Muscle layer of duodenum (tissue), 2 donors: ENCODE measurements at regions not wholly inside any gene's neighbourhood (a gene's known extent, or its start where the extent isn't known, plus 50 kb on each side); places are given as distances from the start of the nearest gene placed in this dataset.
"Not testable (repeated sequence)": the region's sequence is repeated elsewhere in the genome, so short reads cannot be mapped to it uniquely, and the experiment has no call there.

Source experiments
- H3K27ac ChIP-seq: one replicate; pipeline ENCODE4 v1.7.0; 2013; ENCODE audit warnings: mild to moderate bottlenecking, low read length
- H3K27me3 ChIP-seq: one replicate; pipeline ENCODE4 v1.7.0; 2013; ENCODE audit warnings: low read depth, mild to moderate bottlenecking, control low read depth, low read length
- H3K36me3 ChIP-seq, 2 donors: one replicate each; pipeline ENCODE4 v1.7.0; 2013; ENCODE audit warnings: low read length in 2 of 2, control low read depth in 1 of 2, mild to moderate bottlenecking in 1 of 2; ENCODE audit not compliant: insufficient read depth in 2 of 2, control insufficient read depth in 1 of 2
- H3K4me1 ChIP-seq, 2 donors: one replicate each; pipeline ENCODE4 v1.7.0; 2013; ENCODE audit warnings: low read length in 2 of 2, mild to moderate bottlenecking in 2 of 2, control low read depth in 1 of 2, moderate library complexity in 1 of 2; ENCODE audit not compliant: insufficient read depth in 2 of 2, control insufficient read depth in 1 of 2
- H3K4me3 ChIP-seq, 2 donors: one replicate each; pipeline ENCODE4 v1.7.0; 2013; ENCODE audit warnings: low read length in 2 of 2, low read depth in 1 of 2, mild to moderate bottlenecking in 1 of 2
- H3K9me3 ChIP-seq, 2 donors: one replicate each; pipeline ENCODE4 v1.7.0; 2013; ENCODE audit warnings: low read length in 2 of 2, control low read depth in 1 of 2, mild to moderate bottlenecking in 1 of 2; ENCODE audit not compliant: control insufficient read depth in 1 of 2
- donor health status: healthy.

GRCh38 chr5:159792180-159792579 lies 124.1 kb upstream of the ADRA1B start:
- Histone ChIP-seq H3K27me3 (no peaks in the 10 kb centered on the region), H3K36me3 (no peaks in the 10 kb centered on the region), H3K4me3 (no peak overlapping the region), H3K27ac (no peak overlapping the region), H3K9me3 (no peaks in the 10 kb centered on the region), H3K4me1 (no peaks in the 10 kb centered on the region)

- Histone ChIP-seq H3K4me3 (no peak overlapping the region), H3K36me3 (no peaks in the 10 kb centered on the region), H3K9me3 (no peaks in the 10 kb centered on the region), H3K4me1 (no peaks in the 10 kb centered on the region), H3K27me3 (no peaks in the 10 kb centered on the region), H3K27ac (no peak overlapping the region)
These were observed 118.9 kb upstream of the ADRA1B start for GRCh38 chr5:159797261-159797970.

- no peak overlapping the region for H3K4me3 ChIP-seq
- no peaks in the 10 kb centered on the region for H3K4me1 ChIP-seq
- H3K9me3 ChIP-seq: no peaks in the 10 kb centered on the region
- no peak overlapping the region for H3K27ac ChIP-seq
- no peaks in the 10 kb centered on the region for H3K36me3 ChIP-seq
- no peaks in the 10 kb centered on the region for H3K27me3 ChIP-seq
These were observed 116.6 kb upstream of the ADRA1B start for GRCh38 chr5:159799701-159800100.

DNA sequence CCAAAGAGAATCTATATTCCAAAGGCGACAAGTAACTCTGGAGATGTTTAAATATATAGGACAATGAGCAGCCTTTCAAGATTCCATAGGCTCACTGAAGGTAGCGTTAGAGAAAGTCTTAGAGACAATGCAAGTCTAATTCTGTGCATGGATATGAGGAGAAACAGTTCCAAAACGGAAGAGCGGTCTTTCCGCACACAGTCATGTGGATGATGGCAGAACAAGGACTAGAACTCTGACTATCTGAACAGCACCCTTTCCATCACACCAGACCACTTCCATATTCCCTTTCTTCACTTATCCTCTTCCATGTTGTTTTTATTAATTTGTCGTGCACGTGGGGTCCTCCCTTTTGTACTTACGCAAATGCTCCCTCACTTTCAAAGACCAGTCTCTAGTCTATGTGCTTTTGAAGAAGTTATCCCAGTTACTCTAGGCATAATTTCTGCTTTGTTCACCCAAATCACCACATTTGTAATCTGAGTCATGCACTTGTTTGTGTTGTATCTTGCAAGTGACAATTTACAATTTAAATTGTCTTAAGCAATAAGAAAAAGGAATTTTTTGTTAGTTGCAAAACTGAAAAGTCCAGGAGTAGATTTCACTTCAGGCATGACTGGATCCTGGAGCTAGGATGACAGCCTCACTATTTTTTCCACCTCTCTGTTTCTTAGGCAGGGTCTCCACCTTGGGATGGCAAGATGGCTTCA lies 116.0 kb upstream of the ADRA1B start:
- no peak overlapping the region for H3K4me3 ChIP-seq
- H3K9me3 ChIP-seq: no peaks in the 10 kb centered on the region
- no peaks in the 10 kb centered on the region for H3K4me1 ChIP-seq
- H3K36me3 ChIP-seq: no peaks in the 10 kb centered on the region
- H3K27me3 ChIP-seq: no peaks in the 10 kb centered on the region
- H3K27ac ChIP-seq: no peak overlapping the region

DNA sequence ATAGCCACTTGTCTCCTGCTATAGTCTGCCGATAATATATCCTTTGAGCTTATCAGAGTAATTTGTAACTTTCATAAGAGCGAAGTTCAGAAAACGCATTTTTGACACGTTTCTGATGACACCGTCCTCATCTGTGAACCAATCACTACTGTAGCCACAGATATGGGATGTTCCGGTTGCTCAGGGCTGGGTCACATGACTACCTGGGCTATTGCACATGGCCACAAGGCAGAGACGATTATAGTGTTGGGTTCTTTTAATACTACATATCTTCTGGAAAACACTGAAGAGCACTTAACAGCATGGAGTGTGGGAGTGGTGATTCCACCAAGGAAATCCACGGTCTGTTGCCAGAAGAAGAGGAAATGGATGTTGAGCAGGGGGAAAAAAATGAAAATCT lies 115.0 kb upstream of the ADRA1B start:
- Histone ChIP-seq H3K36me3 (no peaks in the 10 kb centered on the region), H3K9me3 (no peaks in the 10 kb centered on the region), H3K4me3 (no peak overlapping the region), H3K27me3 (no peaks in the 10 kb centered on the region), H3K27ac (no peak overlapping the region), H3K4me1 (no peaks in the 10 kb centered on the region)

- no peaks in the 10 kb centered on the region for H3K27me3 ChIP-seq
These were observed 113.6 kb upstream of the ADRA1B start for GRCh38 chr5:159802661-159803060.

GRCh38 chr5:159804121-159804520 lies 112.2 kb upstream of the ADRA1B start:
- Histone ChIP-seq H3K4me3 (no peak overlapping the region), H3K27ac (no peak overlapping the region), H3K36me3 (no peaks in the 10 kb centered on the region), H3K9me3 (no peaks in the 10 kb centered on the region), H3K27me3 (no peaks in the 10 kb centered on the region), H3K4me1 (no peaks in the 10 kb centered on the region)

More at GRCh38 chr5:159802661-159803060, 113.6 kb upstream of the ADRA1B start:
- H3K4me3 ChIP-seq: no peak overlapping the region
- H3K9me3 ChIP-seq: no peaks in the 10 kb centered on the region
- H3K4me1 ChIP-seq: no peaks in the 10 kb centered on the region
- no peak overlapping the region for H3K27ac ChIP-seq
- no peaks in the 10 kb centered on the region for H3K36me3 ChIP-seq

- H3K4me3 ChIP-seq: no peak overlapping the region
- no peaks in the 10 kb centered on the region for H3K36me3 ChIP-seq
- H3K9me3 ChIP-seq: peaks cover 0 to 2% of the 10 kb centered on the region in 2 donors
- no peaks in the 10 kb centered on the region for H3K4me1 ChIP-seq
- no peaks in the 10 kb centered on the region for H3K27me3 ChIP-seq
- no peak overlapping the region for H3K27ac ChIP-seq
These were observed 111.3 kb upstream of the ADRA1B start for GRCh38 chr5:159805021-159805420.

GRCh38 chr5:159807135-159807534 lies 109.1 kb upstream of the ADRA1B start:
- not testable (repeated sequence) for H3K36me3 ChIP-seq, H3K27ac ChIP-seq, H3K27me3 ChIP-seq, H3K4me1 ChIP-seq, H3K4me3 ChIP-seq, H3K9me3 ChIP-seq

- Histone ChIP-seq H3K9me3 (peaks cover 0 to 5% of the 10 kb centered on the region in 2 donors), H3K36me3 (no peaks in the 10 kb centered on the region), H3K27me3 (no peaks in the 10 kb centered on the region), H3K4me3 (no peak overlapping the region), H3K27ac (no peak overlapping the region), H3K4me1 (no peaks in the 10 kb centered on the region)
These were observed 108.7 kb upstream of the ADRA1B start for GRCh38 chr5:159807586-159807985.

DNA sequence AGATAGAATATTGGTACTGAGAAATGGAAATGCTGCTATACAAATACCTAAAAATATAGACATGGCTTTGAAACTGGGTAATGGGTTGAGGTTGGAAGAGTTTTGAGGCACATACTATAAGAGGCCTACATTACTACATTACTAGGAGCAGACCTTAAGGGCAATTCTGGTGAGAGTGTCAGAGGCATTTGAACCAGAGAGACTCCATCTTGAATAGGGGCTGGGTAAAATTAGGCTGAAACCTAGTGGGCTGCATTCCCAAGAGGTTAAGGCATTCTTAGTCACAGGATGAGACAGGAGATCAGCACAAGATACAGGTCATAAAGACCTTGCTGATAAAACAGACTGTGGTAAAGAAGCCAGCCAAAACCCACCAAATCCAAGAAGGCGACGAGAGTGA lies 104.6 kb upstream of the ADRA1B start:
- Histone ChIP-seq H3K27ac (no peak overlapping the region), H3K4me1 (no peaks in the 10 kb centered on the region), H3K4me3 (no peak overlapping the region), H3K9me3 (peaks cover 0 to 5% of the 10 kb centered on the region in 2 donors), H3K36me3 (no peaks in the 10 kb centered on the region), H3K27me3 (no peaks in the 10 kb centered on the region)

GRCh38 chr5:159812759-159813158 lies 103.5 kb upstream of the ADRA1B start:
- not testable (repeated sequence) for H3K36me3 ChIP-seq, H3K9me3 ChIP-seq, H3K4me1 ChIP-seq, H3K27me3 ChIP-seq, H3K4me3 ChIP-seq, H3K27ac ChIP-seq
